ENCODE measurements at regions not wholly inside any gene's neighbourhood (a gene's known extent, or its start where the extent isn't known, plus 50 kb on each side); places are given as distances from the start of the nearest gene placed in this dataset.

GRCh38 chr1:18539171-18539570 lies 58.4 kb downstream of the KLHDC7A start:
- Histone ChIP-seq H3K27ac (ENCODE audit: low read length, poor library complexity, severe bottlenecking) (no peak overlapping the region), H3K18ac (ENCODE audit: low read depth in 1 of 2, low read length in 2 of 2) (no peak overlapping the region), H3K23ac (ENCODE audit: low read length in 2 of 2) (no peak overlapping the region), H2BK12ac (ENCODE audit: low read length in 2 of 2) (no peak overlapping the region), H2BK5ac (ENCODE audit: low read depth, low read length, poor library complexity, severe bottlenecking) (no peak overlapping the region), H3K4ac (ENCODE audit: low read depth in 1 of 2, low read length in 2 of 2) (no peak overlapping the region), H3K4me3 (ENCODE audit: insufficient read depth in 1 of 2, low read depth in 1 of 2, low read length in 2 of 2) (no peak overlapping the region), H3K14ac (ENCODE audit: low read length in 2 of 2) (no peak overlapping the region), H3K36me3 (ENCODE audit: control insufficient read depth in 1 of 2, insufficient read depth in 2 of 2, low read depth in 1 of 2, low read length in 2 of 2) (no peaks in the 10 kb centered on the region), H2BK15ac (ENCODE audit: low read depth, poor library complexity, severe bottlenecking) (no peak overlapping the region), H2AK5ac (ENCODE audit: low read length, severe bottlenecking) (no peak overlapping the region), H2AFZ (ENCODE audit: low read depth, low read length) (no peak overlapping the region), H3K4me1 (ENCODE audit: control insufficient read depth, insufficient read depth, low read depth, low read length) (no peaks in the 10 kb centered on the region), H3K27me3 (ENCODE audit: control insufficient read depth in 1 of 2, insufficient read depth in 1 of 2, low read length in 2 of 2) (peaks cover 29 to 61% of the 10 kb centered on the region in 2 experiments), H3K4me2 (ENCODE audit: low read length, poor library complexity, severe bottlenecking) (no peak overlapping the region), H4K8ac (ENCODE audit: low read length) (no peak overlapping the region), H4K91ac (ENCODE audit: low read length) (no peak overlapping the region), H3K79me1 (replicated peaks; ENCODE audit: low read length, poor library complexity, severe bottlenecking) (no peaks in the 10 kb centered on the region), H2BK120ac (ENCODE audit: low read depth, low read length) (no peak overlapping the region), H3K9ac (ENCODE audit: low read length) (no peak overlapping the region), H3K9me3 (ENCODE audit: control insufficient read depth, low read length) (peaks cover 5% of the 10 kb centered on the region)
- DNase-seq = no peak
- WGBS = 78% methylated on average over 4 of the region's 4 CpGs

DNA sequence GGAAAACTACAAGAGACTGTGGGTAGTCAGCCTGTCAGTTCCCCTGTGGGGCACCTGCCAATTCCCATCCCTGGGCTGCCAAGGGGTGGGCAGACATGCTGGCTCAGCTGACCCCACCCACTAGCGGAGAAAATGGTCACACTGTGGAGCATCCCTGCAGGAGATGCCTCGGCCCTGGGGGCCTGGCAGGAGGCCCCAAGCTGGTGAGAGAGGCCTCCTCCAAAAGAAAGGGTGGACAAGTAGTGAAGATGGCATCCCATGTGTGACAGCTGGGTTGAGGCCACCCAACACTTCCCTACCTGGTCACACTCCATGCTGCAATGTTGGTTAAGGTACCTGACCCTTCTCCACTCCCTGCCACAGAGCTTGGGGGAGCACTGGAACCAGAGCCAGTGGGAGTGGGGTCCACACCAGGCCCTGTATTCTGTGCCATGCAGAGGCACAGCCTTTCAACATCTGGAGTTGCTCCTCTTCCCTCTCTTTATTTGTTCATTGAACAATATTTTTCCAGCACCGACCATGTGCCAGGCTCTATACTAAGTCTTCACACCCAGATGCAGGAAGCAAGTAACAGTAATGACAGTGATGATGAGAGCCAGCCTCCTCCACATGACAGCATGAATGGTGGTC lies 59.5 kb downstream of the KLHDC7A start:
- no peak for DNase-seq
- Histone ChIP-seq H3K4me2 (ENCODE audit: low read length, poor library complexity, severe bottlenecking) (no peak overlapping the region), H3K79me1 (replicated peaks; ENCODE audit: low read length, poor library complexity, severe bottlenecking) (no peaks in the 10 kb centered on the region), H2BK120ac (ENCODE audit: low read depth, low read length) (no peak overlapping the region), H3K4me1 (ENCODE audit: control insufficient read depth, insufficient read depth, low read depth, low read length) (no peaks in the 10 kb centered on the region), H3K27me3 (ENCODE audit: control insufficient read depth in 1 of 2, insufficient read depth in 1 of 2, low read length in 2 of 2) (peaks cover 29 to 63% of the 10 kb centered on the region in 2 experiments), H2BK15ac (ENCODE audit: low read depth, poor library complexity, severe bottlenecking) (no peak overlapping the region), H2AFZ (ENCODE audit: low read depth, low read length) (no peak overlapping the region), H3K27ac (ENCODE audit: low read length, poor library complexity, severe bottlenecking) (no peak overlapping the region), H2AK5ac (ENCODE audit: low read length, severe bottlenecking) (no peak overlapping the region), H3K4ac (ENCODE audit: low read depth in 1 of 2, low read length in 2 of 2) (no peak overlapping the region), H3K36me3 (ENCODE audit: control insufficient read depth in 1 of 2, insufficient read depth in 2 of 2, low read depth in 1 of 2, low read length in 2 of 2) (no peaks in the 10 kb centered on the region), H3K4me3 (ENCODE audit: insufficient read depth in 1 of 2, low read depth in 1 of 2, low read length in 2 of 2) (no peak overlapping the region), H2BK5ac (ENCODE audit: low read depth, low read length, poor library complexity, severe bottlenecking) (no peak overlapping the region), H3K23ac (ENCODE audit: low read length in 2 of 2) (no peak overlapping the region), H4K91ac (ENCODE audit: low read length) (no peak overlapping the region), H2BK12ac (ENCODE audit: low read length in 2 of 2) (no peak overlapping the region), H3K18ac (ENCODE audit: low read depth in 1 of 2, low read length in 2 of 2) (no peak overlapping the region), H3K9me3 (ENCODE audit: control insufficient read depth, low read length) (peaks cover 5% of the 10 kb centered on the region), H3K14ac (ENCODE audit: low read length in 2 of 2) (no peak overlapping the region), H4K8ac (ENCODE audit: low read length) (no peak overlapping the region), H3K9ac (ENCODE audit: low read length) (no peak overlapping the region)
- 51% methylated on average over 3 of the region's 3 CpGs for WGBS

DNA sequence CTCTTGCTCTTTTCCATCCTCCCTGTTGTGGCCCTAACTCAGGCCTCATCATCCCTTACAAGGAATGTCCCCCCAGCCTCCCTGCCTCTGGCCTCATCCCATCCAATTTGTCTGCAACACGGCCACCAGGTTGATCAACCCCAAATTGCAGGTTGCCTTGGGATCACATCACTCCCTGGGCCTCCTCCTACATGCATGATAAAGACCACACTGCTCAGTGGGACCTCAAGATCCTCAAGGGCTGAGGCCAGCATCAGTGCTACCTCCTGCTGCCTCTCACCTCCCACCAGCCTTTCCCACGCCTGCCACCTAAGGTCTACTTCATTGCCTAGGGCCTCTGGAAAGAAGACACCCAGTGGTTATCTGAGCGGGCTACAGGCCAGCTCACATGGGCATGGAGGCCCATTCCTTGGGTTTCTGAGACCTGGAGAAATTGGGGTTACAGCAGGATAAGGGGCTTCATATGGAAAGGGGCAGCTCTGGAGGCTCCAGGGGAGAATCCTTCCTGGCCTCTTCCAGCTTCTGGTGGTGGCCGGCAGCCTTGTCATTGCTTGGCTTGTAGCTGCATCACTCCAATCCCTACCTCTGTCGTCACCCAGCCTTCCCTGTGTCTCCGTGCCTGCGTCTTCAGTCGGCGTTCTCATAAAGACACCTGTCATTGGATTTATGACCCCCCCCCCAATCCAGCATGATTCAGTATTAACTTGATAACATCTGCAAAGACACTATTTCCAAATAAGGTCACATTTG lies 60.5 kb downstream of the KLHDC7A start:
- peak overlapping the region in 1 of 2 experiments; percentile 24 for H3K4me3 ChIP-seq (ENCODE audit: insufficient read depth in 1 of 2, low read depth in 1 of 2, low read length in 2 of 2)
- H3K27me3 ChIP-seq (ENCODE audit: control insufficient read depth in 1 of 2, insufficient read depth in 1 of 2, low read length in 2 of 2) = peaks cover 29 to 58% of the 10 kb centered on the region in 2 experiments
- H3K9ac ChIP-seq (ENCODE audit: low read length) = no peak overlapping the region

DNA sequence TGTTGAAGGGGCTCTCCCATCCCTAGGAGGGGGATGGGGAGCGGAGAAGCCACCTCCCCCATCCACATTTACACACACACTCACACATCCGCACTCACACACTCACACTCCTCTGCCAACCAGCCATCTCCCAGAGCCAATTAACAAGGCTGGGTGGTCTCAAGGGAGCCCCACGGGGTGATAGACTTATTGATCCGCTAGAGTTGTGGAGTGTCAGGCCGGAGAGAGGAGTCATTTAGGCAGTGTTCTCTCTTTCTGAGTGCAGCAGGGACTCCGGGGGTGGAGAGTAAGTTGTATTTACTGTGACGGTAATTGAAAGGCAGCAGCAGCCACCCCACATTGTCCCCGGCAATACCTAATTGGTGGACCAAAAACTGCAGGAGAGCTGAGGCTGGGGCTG lies 61.6 kb downstream of the KLHDC7A start:
- H3K9me3 ChIP-seq (ENCODE audit: control insufficient read depth, low read length) = peaks cover 5% of the 10 kb centered on the region
- no peaks in the 10 kb centered on the region for H3K79me1 ChIP-seq (replicated peaks; ENCODE audit: low read length, poor library complexity, severe bottlenecking)
- H3K4me1 ChIP-seq (ENCODE audit: control insufficient read depth, insufficient read depth, low read depth, low read length) = no peaks in the 10 kb centered on the region
- no peak overlapping the region for H4K91ac ChIP-seq (ENCODE audit: low read length)
- H3K27ac ChIP-seq (ENCODE audit: low read length, poor library complexity, severe bottlenecking) = no peak overlapping the region
- 44% methylated on average over 8 of the region's 8 CpGs for WGBS
- no peak overlapping the region for H2AFZ ChIP-seq (ENCODE audit: low read depth, low read length)
- no peak overlapping the region for H2BK15ac ChIP-seq (ENCODE audit: low read depth, poor library complexity, severe bottlenecking)
- no peak overlapping the region for H2BK5ac ChIP-seq (ENCODE audit: low read depth, low read length, poor library complexity, severe bottlenecking)
- no peak overlapping the region for H2BK120ac ChIP-seq (ENCODE audit: low read depth, low read length)
- DNase-seq = no peak
- no peak overlapping the region for H3K4ac ChIP-seq (ENCODE audit: low read depth in 1 of 2, low read length in 2 of 2)
- no peak overlapping the region for H3K14ac ChIP-seq (ENCODE audit: low read length in 2 of 2)
- no peak overlapping the region for H2BK12ac ChIP-seq (ENCODE audit: low read length in 2 of 2)
- H3K18ac ChIP-seq (ENCODE audit: low read depth in 1 of 2, low read length in 2 of 2) = no peak overlapping the region
- no peak overlapping the region for H2AK5ac ChIP-seq (ENCODE audit: low read length, severe bottlenecking)
- H3K4me3 ChIP-seq (ENCODE audit: insufficient read depth in 1 of 2, low read depth in 1 of 2, low read length in 2 of 2) = no peak overlapping the region
- H3K4me2 ChIP-seq (ENCODE audit: low read length, poor library complexity, severe bottlenecking) = no peak overlapping the region
- peaks cover 31 to 57% of the 10 kb centered on the region in 2 experiments for H3K27me3 ChIP-seq (ENCODE audit: control insufficient read depth in 1 of 2, insufficient read depth in 1 of 2, low read length in 2 of 2)
- no peaks in the 10 kb centered on the region for H3K36me3 ChIP-seq (ENCODE audit: control insufficient read depth in 1 of 2, insufficient read depth in 2 of 2, low read depth in 1 of 2, low read length in 2 of 2)
- no peak overlapping the region for H3K23ac ChIP-seq (ENCODE audit: low read length in 2 of 2)
- H4K8ac ChIP-seq (ENCODE audit: low read length) = no peak overlapping the region
- H3K9ac ChIP-seq (ENCODE audit: low read length) = no peak overlapping the region

More for the DNA sequence above, 60.5 kb downstream of the KLHDC7A start:
- no peaks in the 10 kb centered on the region for H3K36me3 ChIP-seq (ENCODE audit: control insufficient read depth in 1 of 2, insufficient read depth in 2 of 2, low read depth in 1 of 2, low read length in 2 of 2)
- H2BK12ac ChIP-seq (ENCODE audit: low read length in 2 of 2) = no peak overlapping the region
- H3K27ac ChIP-seq (ENCODE audit: low read length, poor library complexity, severe bottlenecking) = no peak overlapping the region
- DNase-seq = no peak
- H4K8ac ChIP-seq (ENCODE audit: low read length) = no peak overlapping the region
- H2BK5ac ChIP-seq (ENCODE audit: low read depth, low read length, poor library complexity, severe bottlenecking) = no peak overlapping the region
- no peak overlapping the region for H2AK5ac ChIP-seq (ENCODE audit: low read length, severe bottlenecking)
- peaks cover 5% of the 10 kb centered on the region for H3K9me3 ChIP-seq (ENCODE audit: control insufficient read depth, low read length)
- no peak overlapping the region for H2AFZ ChIP-seq (ENCODE audit: low read depth, low read length)
- H3K4ac ChIP-seq (ENCODE audit: low read depth in 1 of 2, low read length in 2 of 2) = no peak overlapping the region
- H3K4me2 ChIP-seq (ENCODE audit: low read length, poor library complexity, severe bottlenecking) = no peak overlapping the region
- H3K4me1 ChIP-seq (ENCODE audit: control insufficient read depth, insufficient read depth, low read depth, low read length) = no peaks in the 10 kb centered on the region
- H3K14ac ChIP-seq (ENCODE audit: low read length in 2 of 2) = no peak overlapping the region
- WGBS = 78% methylated on average over 9 of the region's 9 CpGs
- H3K23ac ChIP-seq (ENCODE audit: low read length in 2 of 2) = no peak overlapping the region
- no peaks in the 10 kb centered on the region for H3K79me1 ChIP-seq (replicated peaks; ENCODE audit: low read length, poor library complexity, severe bottlenecking)
- H4K91ac ChIP-seq (ENCODE audit: low read length) = no peak overlapping the region
- no peak overlapping the region for H2BK120ac ChIP-seq (ENCODE audit: low read depth, low read length)
- H3K18ac ChIP-seq (ENCODE audit: low read depth in 1 of 2, low read length in 2 of 2) = no peak overlapping the region
- no peak overlapping the region for H2BK15ac ChIP-seq (ENCODE audit: low read depth, poor library complexity, severe bottlenecking)
